Tibial artery (tissue), 4 donors: ENCODE measurements at regions not wholly inside any gene's neighbourhood (a gene's known extent, or its start where the extent isn't known, plus 50 kb on each side); places are given as distances from the start of the nearest gene placed in this dataset.
"Not testable (repeated sequence)": the region's sequence is repeated elsewhere in the genome, so short reads cannot be mapped to it uniquely, and the experiment has no call there.

ENCODE experiments used
- DNase-seq, 2 donors: peaks; one replicate each; pipeline ENCODE4 v3.0.0-alpha.2; 2019
- H3K27ac ChIP-seq, 2 donors: fragments of 200-600 bp; sonication (generic) in 1 of 2; 1 replicate in 1 of 2; 2 replicates in 1 of 2; pipeline ENCODE4 v1.5.1; 2018 to 2019; ENCODE audit warnings: mild to moderate bottlenecking in 1 of 2
- H3K27me3 ChIP-seq, 2 donors: fragments of 200-600 bp; sonication (generic) in 1 of 2; one replicate each; pipeline versions ENCODE4 v1.5.1 to v1.6.0; 2016 to 2019
- H3K36me3 ChIP-seq, 3 donors: fragments of 200-600 bp; sonication (generic) in 2 of 3; one replicate each; pipeline ENCODE4 v1.5.1; 2016 to 2019; ENCODE audit warnings: mild to moderate bottlenecking in 2 of 3
- H3K4me1 ChIP-seq, 4 donors: fragments of 200-600 bp; sonication (generic) in 2 of 4; 1 replicate in 3 of 4; 2 replicates in 1 of 4; pipeline ENCODE4 v1.5.1; 2016 to 2019
- H3K4me3 ChIP-seq, 2 donors: fragments of 200-600 bp; sonication (generic) in 1 of 2; 1 replicate in 1 of 2; 2 replicates in 1 of 2; pipeline ENCODE4 v1.5.1; 2018 to 2019; ENCODE audit warnings: mild to moderate bottlenecking in 2 of 2
- H3K9me3 ChIP-seq, 3 donors: fragments of 200-600 bp; sonication (generic) in 1 of 3; one replicate each; pipeline ENCODE4 v1.5.1; 2016 to 2019
- intact Hi-C: fragments of 100-400 bp; cut with DNase I; formaldehyde crosslinking; loops from one replicate; pipeline ENCODE4 v1.15.0; 2023; ENCODE audit warnings: low total_unique reads
- TF ChIP-seq, protein P1 (sequence below), 2 experiments: fragments of 200-600 bp in 1 of 2; fragments of 450-650 bp in 1 of 2; IDR thresholded peaks; one replicate each; pipeline ENCODE4 v1.5.1; 2017 to 2019; ENCODE audit warnings: antibody characterized with exemption in 2 of 2, mild to moderate bottlenecking in 1 of 2, moderate library complexity in 1 of 2

DNA sequence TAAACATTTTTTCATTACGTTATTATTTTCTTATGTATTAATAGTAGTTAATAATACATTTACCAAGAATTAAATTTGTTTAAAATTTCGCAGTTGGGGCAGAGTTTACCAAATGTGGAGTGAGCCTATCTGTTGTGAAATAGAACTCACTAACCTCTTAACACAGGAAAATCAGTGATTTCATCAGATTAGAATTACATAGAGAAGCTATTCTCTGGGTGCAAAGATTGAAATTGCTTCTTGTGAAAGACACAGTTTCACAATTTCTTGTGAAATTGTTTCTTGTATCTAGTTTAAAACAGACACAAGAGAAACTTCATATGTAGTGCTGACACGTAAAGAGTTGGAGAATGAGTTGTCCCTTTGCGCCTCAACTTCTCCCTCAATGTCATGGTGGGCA lies 69.4 kb upstream of the PRL start:
- H3K27ac ChIP-seq = no peak overlapping the region
- H3K4me1 ChIP-seq = peaks cover 0 to 34% (median 9%) of the 10 kb centered on the region in 4 donors
- TF ChIP-seq, protein P1, sequence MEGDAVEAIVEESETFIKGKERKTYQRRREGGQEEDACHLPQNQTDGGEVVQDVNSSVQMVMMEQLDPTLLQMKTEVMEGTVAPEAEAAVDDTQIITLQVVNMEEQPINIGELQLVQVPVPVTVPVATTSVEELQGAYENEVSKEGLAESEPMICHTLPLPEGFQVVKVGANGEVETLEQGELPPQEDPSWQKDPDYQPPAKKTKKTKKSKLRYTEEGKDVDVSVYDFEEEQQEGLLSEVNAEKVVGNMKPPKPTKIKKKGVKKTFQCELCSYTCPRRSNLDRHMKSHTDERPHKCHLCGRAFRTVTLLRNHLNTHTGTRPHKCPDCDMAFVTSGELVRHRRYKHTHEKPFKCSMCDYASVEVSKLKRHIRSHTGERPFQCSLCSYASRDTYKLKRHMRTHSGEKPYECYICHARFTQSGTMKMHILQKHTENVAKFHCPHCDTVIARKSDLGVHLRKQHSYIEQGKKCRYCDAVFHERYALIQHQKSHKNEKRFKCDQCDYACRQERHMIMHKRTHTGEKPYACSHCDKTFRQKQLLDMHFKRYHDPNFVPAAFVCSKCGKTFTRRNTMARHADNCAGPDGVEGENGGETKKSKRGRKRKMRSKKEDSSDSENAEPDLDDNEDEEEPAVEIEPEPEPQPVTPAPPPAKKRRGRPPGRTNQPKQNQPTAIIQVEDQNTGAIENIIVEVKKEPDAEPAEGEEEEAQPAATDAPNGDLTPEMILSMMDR (IDR thresholded peaks at IDR 0.05) = no peak
- DNase-seq = no peak
- intact Hi-C loops = no loop called here
- no peak overlapping the region for H3K4me3 ChIP-seq
- H3K9me3 ChIP-seq = no peaks in the 10 kb centered on the region
- H3K36me3 ChIP-seq = no peaks in the 10 kb centered on the region
- no peaks in the 10 kb centered on the region for H3K27me3 ChIP-seq

DNA sequence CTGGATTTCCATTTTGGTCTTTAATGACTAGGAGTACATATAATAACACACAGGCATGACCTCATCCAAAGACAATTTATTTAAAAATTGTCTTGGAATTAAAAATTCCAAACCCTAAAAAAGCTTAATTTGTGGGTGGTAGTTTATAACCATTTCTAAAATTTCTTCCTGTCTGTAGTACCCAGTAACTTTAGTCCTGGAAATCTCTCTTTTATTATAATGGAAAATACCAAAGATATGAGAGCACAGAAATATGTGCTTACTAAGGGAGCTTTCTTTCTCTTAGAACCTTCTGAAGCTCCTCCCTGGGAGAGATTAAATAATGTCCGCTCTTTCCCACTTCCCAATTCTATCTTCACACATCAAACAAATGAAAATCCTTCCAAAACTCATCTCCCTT lies 70.5 kb upstream of the PRL start:
- no peak overlapping the region for H3K4me3 ChIP-seq
- DNase-seq = no peak
- no peaks in the 10 kb centered on the region for H3K27me3 ChIP-seq
- no peaks in the 10 kb centered on the region for H3K9me3 ChIP-seq
- H3K4me1 ChIP-seq = peaks cover 0 to 34% (median 9%) of the 10 kb centered on the region in 4 donors
- H3K27ac ChIP-seq = no peak overlapping the region
- TF ChIP-seq, protein P1 (IDR thresholded peaks at IDR 0.05) = no peak
- intact Hi-C loops = no loop called here
- no peaks in the 10 kb centered on the region for H3K36me3 ChIP-seq

DNA sequence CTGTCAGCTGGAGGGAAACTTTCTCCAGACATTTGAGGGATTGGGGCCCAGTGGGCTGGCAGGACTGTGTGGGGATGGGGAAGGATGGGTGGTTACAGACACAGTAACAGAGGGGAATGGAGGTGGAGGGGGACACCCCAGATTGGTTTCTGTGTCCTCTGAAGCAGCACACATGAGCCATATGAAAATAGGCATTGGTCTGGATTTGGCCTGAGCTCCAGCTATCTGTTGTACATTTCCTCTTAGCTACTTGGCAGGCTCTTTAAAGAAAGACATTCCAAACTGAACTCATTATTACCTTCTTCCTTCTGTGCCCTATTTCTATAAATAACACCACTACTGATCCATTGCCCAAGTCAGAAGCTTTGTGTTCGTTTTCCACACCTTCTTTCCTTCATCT lies 72.0 kb upstream of the PRL start:
- TF ChIP-seq, protein P1 (IDR thresholded peaks at IDR 0.05) = no peak
- peaks cover 0 to 23% (median 3%) of the 10 kb centered on the region in 4 donors for H3K4me1 ChIP-seq

DNA sequence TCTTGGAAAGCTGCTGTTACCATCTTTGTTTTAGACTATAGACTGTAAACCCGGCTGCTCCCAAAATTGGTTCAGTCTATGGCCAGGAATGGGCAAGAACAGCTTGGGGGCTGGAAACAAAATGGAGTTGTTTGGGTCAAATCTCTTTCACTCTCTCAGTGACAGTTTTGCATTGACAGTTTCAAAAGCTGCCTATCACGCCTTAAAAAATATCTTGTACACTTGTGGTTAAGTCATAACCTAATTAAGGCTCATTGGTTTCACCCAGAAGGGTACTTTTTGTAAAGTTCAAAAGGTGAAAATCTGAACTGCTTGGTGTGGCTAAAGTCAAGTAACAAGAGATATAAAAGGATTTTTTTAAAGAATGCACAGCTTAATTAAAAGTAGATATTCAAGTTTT lies 76.1 kb upstream of the PRL start:
- Histone ChIP-seq H3K27ac (no peak overlapping the region), H3K4me1 (no peaks in the 10 kb centered on the region), H3K36me3 (no peaks in the 10 kb centered on the region), H3K9me3 (no peaks in the 10 kb centered on the region), H3K27me3 (no peaks in the 10 kb centered on the region), H3K4me3 (no peak overlapping the region)
- intact Hi-C loops = no loop called here
- TF ChIP-seq, protein P1 (IDR thresholded peaks at IDR 0.05) = no peak
- DNase-seq = no peak

More for the DNA sequence above, 72.0 kb upstream of the PRL start:
- H3K9me3 ChIP-seq = no peaks in the 10 kb centered on the region
- intact Hi-C loops = no loop called here
- no peak for DNase-seq
- H3K36me3 ChIP-seq = no peaks in the 10 kb centered on the region
- no peaks in the 10 kb centered on the region for H3K27me3 ChIP-seq
- H3K27ac ChIP-seq = no peak overlapping the region
- H3K4me3 ChIP-seq = no peak overlapping the region

DNA sequence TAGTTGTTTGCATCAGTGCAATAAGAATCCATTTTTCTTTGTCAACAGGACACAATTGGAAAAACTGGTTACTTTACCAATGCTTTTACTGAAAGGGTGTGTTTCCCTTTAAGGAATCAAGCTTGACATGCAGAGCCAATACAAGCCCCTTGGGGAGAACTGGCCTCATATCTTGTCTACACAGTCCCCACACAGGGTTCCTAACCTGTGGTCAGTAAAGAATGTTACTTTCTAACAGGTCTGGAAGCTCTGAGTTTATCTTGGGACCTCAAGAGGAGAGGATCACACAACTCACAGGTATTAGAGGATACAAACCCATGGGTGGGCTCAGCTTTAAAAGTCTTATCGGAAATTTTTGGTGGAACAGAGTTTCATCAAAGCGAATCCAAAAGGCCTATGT lies 78.1 kb upstream of the PRL start:
- H3K36me3 ChIP-seq, H3K27me3 ChIP-seq, DNase-seq, intact Hi-C loops, H3K4me3 ChIP-seq, H3K27ac ChIP-seq, H3K4me1 ChIP-seq, H3K9me3 ChIP-seq: not testable (repeated sequence)

DNA sequence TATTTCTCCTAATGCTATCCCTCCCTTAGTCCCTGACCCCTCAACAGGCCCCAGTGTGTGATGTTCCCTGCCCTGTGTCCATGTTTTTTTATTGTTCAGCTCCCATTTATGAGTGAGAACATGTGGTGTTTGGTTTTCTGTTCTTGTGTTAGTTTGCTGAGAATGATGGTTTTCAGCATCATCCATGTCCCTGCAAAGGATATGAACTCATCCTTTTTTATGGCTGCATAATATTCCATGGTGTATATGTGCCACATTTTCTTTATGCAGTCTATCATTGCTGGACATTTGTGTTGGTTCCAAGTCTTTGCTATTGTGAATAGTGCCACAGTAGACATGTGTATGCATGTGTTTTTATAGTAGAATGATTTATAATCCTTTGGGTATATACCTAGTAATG lies 79.5 kb upstream of the PRL start:
- H3K9me3 ChIP-seq, DNase-seq, H3K27me3 ChIP-seq, H3K4me1 ChIP-seq, H3K4me3 ChIP-seq, intact Hi-C loops, H3K36me3 ChIP-seq, H3K27ac ChIP-seq: not testable (repeated sequence)

- H3K9me3 ChIP-seq, H3K27me3 ChIP-seq, H3K36me3 ChIP-seq, DNase-seq, intact Hi-C loops, H3K4me1 ChIP-seq, H3K4me3 ChIP-seq, H3K27ac ChIP-seq: not testable (repeated sequence)
Measured at GRCh38 chr6:22378536-22378935, 81.7 kb upstream of the PRL start.
